HepG2 (cell line): ENCODE measurements at regions not wholly inside any gene's neighbourhood (a gene's known extent, or its start where the extent isn't known, plus 50 kb on each side); places are given as distances from the start of the nearest gene placed in this dataset.

Experiments
- ATAC-seq: fragments of 200-7000 bp; cut with Tn5 transposase; 3 replicates; pipeline ENCODE4 v1.9.1; 2020; ENCODE audit warnings: mild to moderate bottlenecking, moderate library complexity
- BruUV-seq: library from RNA; stranded (reverse); fragments of 400-500 nt; replicated peaks from 2 replicates; lab custom pipeline; 2021; lab: Mats Ljungman, UMichigan
- CTCF ChIA-PET: fragments of 300-600 bp; formaldehyde crosslinking; extraction: SDS; loops from one replicate; lab custom pipeline; 2021; ENCODE audit warnings: low total read pairs, inconsistent platforms, low intra/inter-chr PET ratio; lab: Yijun Ruan, JAX
- POLR2A ChIA-PET: fragments of 350-600 bp; sonication (Branson Sonifier 250); formaldehyde crosslinking; loops from one replicate; lab custom pipeline; 2020; ENCODE audit warnings: antibody characterized with exemption, inconsistent platforms; lab: Yijun Ruan, JAX
- DNase-seq: peaks from one replicate; pipeline ENCODE4 v3.0.0-alpha.2; 2015; ENCODE audit warnings: low spot score
- FAIRE-seq: peaks from 3 replicates; lab custom pipeline; 2011; peaks lifted over from hg19 to GRCh38; lab: Jason Lieb, UNC
- H2AFZ ChIP-seq: one replicate; pipeline ENCODE4 v1.6.1; 2011; ENCODE audit warnings: low read length, inconsistent platforms
- H3K27ac ChIP-seq: fragments of 300-600 bp; 3 replicates; pipeline ENCODE4 v1.8.0; 2011; ENCODE audit warnings: mixed run types, mild to moderate bottlenecking, mixed read lengths, low read length, inconsistent platforms; ENCODE audit not compliant: insufficient read depth; ENCODE audit errors: extremely low read length
- H3K27me3 ChIP-seq, 2 experiments: fragments of 200-600 bp in 1 of 2; 2 replicates in 1 of 2; 3 replicates in 1 of 2; pipeline versions ENCODE4 v1.6.0 to v1.8.0; 2011; ENCODE audit warnings: low read length in 2 of 2, mild to moderate bottlenecking in 2 of 2, moderate library complexity in 2 of 2, inconsistent platforms in 1 of 2; ENCODE audit not compliant: insufficient read depth in 2 of 2, control insufficient read depth in 1 of 2
- H3K36me3 ChIP-seq, 2 experiments: fragments of 200-600 bp in 1 of 2; replicated peaks in 1 of 2; 2 replicates in 1 of 2; 3 replicates in 1 of 2; pipeline versions ENCODE4 v1.5.1 to v1.8.0; 2011; ENCODE audit warnings: low read length in 2 of 2, inconsistent platforms in 1 of 2; ENCODE audit not compliant: insufficient read depth in 2 of 2, control insufficient read depth in 1 of 2
- H3K4me1 ChIP-seq: 2 replicates; pipeline ENCODE4 v1.5.1; 2012; ENCODE audit warnings: low read length, inconsistent platforms; ENCODE audit not compliant: insufficient read depth
- H3K4me2 ChIP-seq: 2 replicates; pipeline ENCODE4 v1.6.0; 2011; ENCODE audit warnings: low read depth, low read length, inconsistent platforms
- H3K4me3 ChIP-seq, 3 experiments: fragments of 200-600 bp in 1 of 3; sonication (generic), shearing (Covaris generic) in 1 of 3; replicated peaks in 1 of 3; 2 replicates each; pipeline ENCODE4 v1.5.1; 2011 to 2016; ENCODE audit warnings: low read length in 3 of 3, inconsistent platforms in 2 of 3, low read depth in 2 of 3, mild to moderate bottlenecking in 2 of 3, control low read depth in 1 of 3, mixed read lengths in 1 of 3; ENCODE audit not compliant: insufficient read depth in 1 of 3
- H3K79me2 ChIP-seq: one replicate; pipeline ENCODE4 v1.6.1; 2011; ENCODE audit warnings: low read length, inconsistent platforms; ENCODE audit not compliant: insufficient read depth
- H3K9ac ChIP-seq: 2 replicates; pipeline ENCODE4 v1.6.0; 2011; ENCODE audit warnings: mild to moderate bottlenecking, low read depth, low read length, inconsistent platforms; ENCODE audit not compliant: insufficient read depth
- H3K9me3 ChIP-seq: 2 replicates; pipeline ENCODE4 v1.5.1; 2012; ENCODE audit warnings: mild to moderate bottlenecking, low read length
- H4K20me1 ChIP-seq: 2 replicates; pipeline ENCODE4 v1.6.0; 2011; ENCODE audit warnings: inconsistent platforms, mild to moderate bottlenecking, low read length, moderate library complexity; ENCODE audit not compliant: insufficient read depth
- CBX1 ChIP-seq: IDR thresholded peaks from one replicate; pipeline ENCODE4 v1.6.1; 2016; ENCODE audit warnings: antibody characterized with exemption, low read depth
- HNRNPH1 ChIP-seq: fragments of 200-400 bp; formaldehyde crosslinking; optimal IDR thresholded peaks from 2 replicates; pipeline ENCODE3; 2017; ENCODE audit warnings: mild to moderate bottlenecking, low read depth, low read length
- HNRNPK ChIP-seq: fragments of 200-400 bp; formaldehyde crosslinking; IDR thresholded peaks from 2 replicates; pipeline ENCODE4 v1.6.1; 2018; ENCODE audit warnings: low read length, low read depth, moderate library complexity, mild to moderate bottlenecking; ENCODE audit not compliant: poor library complexity, severe bottlenecking
- JUNB ChIP-seq: sonication (generic); formaldehyde crosslinking; IDR thresholded peaks from 2 replicates; pipeline ENCODE4 v1.8.0; 2022; ENCODE audit warnings: missing genetic modification reagents, mild to moderate bottlenecking, borderline replicate concordance
- KMT2A ChIP-seq: sonication (generic); formaldehyde crosslinking; IDR thresholded peaks from 2 replicates; pipeline ENCODE4 v1.4.0; 2020; ENCODE audit warnings: missing genetic modification reagents
- NFKBIZ ChIP-seq: IDR thresholded peaks from 2 replicates; pipeline ENCODE4 v1.6.1; 2018; ENCODE audit warnings: missing genetic modification reagents, missing compliant biosample characterization
- PRDM10 ChIP-seq: sonication (generic); formaldehyde crosslinking; IDR thresholded peaks from 2 replicates; pipeline ENCODE4 v1.4.0; 2020; ENCODE audit warnings: low read depth, missing genetic modification reagents
- SMARCC2 ChIP-seq: fragments of 450-650 bp; IDR thresholded peaks from 2 replicates; pipeline ENCODE4 v1.6.1; 2017; ENCODE audit warnings: antibody characterized with exemption, mild to moderate bottlenecking
- USF2 ChIP-seq, 2 experiments: sonication (generic) in 1 of 2; formaldehyde crosslinking in 1 of 2; IDR thresholded peaks; 2 replicates each; pipeline versions ENCODE4 v1.5.1 to v1.6.1; 2011 to 2020; ENCODE audit warnings: borderline replicate concordance in 1 of 2, low read depth in 1 of 2, low read length in 1 of 2, mild to moderate bottlenecking in 1 of 2, missing genetic modification reagents in 1 of 2, moderate library complexity in 1 of 2
- ZNF280D ChIP-seq: sonication (generic); formaldehyde crosslinking; IDR thresholded peaks from 2 replicates; pipeline ENCODE4 v1.5.1; 2020; ENCODE audit warnings: mild to moderate bottlenecking, missing genetic modification reagents
- ZSCAN29 ChIP-seq: sonication (generic); formaldehyde crosslinking; conservative IDR thresholded peaks from 2 replicates; pipeline ENCODE4 v1.4.0; 2020; ENCODE audit warnings: mild to moderate bottlenecking, missing genetic modification reagents
- WGBS: methylation state at CpG from one replicate; pipeline ENCODE4 v1.1.6; 2017; ENCODE audit warnings: low lambda C conversion rate; 5-methylcytosine and 5-hydroxymethylcytosine counted together
- in situ Hi-C: cut with HindIII; loops from 2 replicates; pipeline ENCODE4 v1.10.0; 2017; ENCODE audit warnings: low pct_unique_long_range_greater_than_20kb; ENCODE audit not compliant: extremely low pct_ligation_motif_present
- intact Hi-C: fragments of 100-400 bp; cut with micrococcal nuclease; formaldehyde crosslinking; loops from one replicate; pipeline ENCODE4 v1.10.0; 2022; ENCODE audit not compliant: unreplicated experiment

GRCh38 chr1:59238993-59239392 is 57.9 kb upstream of the FGGY start:
- Histone ChIP-seq H2AFZ (no peak overlapping the region), H3K36me3 (no peaks in the 10 kb centered on the region), H3K27me3 (no peaks in the 10 kb centered on the region; a peak in 1 of 5 replicates), H3K4me2 (no peak overlapping the region), H3K4me1 (0 out of 2 replicates have a peak, but pooled peaks cover 5% of the 10 kb centered on the region), H3K27ac (no peak overlapping the region), H3K79me2 (no peaks in the 10 kb centered on the region)
- no peak for ATAC-seq
- 17% methylated on average over 2 of the region's 2 CpGs for WGBS
- POLR2A ChIA-PET = no interaction called here
- no peak for FAIRE-seq
- TF ChIP-seq ZNF280D (CRISPR knock-in tag) (no peak), HNRNPH1 (no peak), JUNB (CRISPR knock-in tag) (no peak), ZSCAN29 (no peak), SMARCC2 (no peak), NFKBIZ (CRISPR knock-in tag) (no peak), CBX1 (no peak), PRDM10 (CRISPR knock-in tag) (no peak), HNRNPK (no peak), USF2 (IDR thresholded peaks at IDR 0.05; ENCODE audit: low read depth, low read length) (no peak), USF2 (CRISPR knock-in tag; IDR thresholded peaks at IDR 0.05; ENCODE audit: borderline replicate concordance) (no peak), KMT2A (no peak)
- TF ChIP-seq, all 625 proteins: peak for 0
- intact Hi-C loops = no loop called here
- Histone ChIP-seq H3K4me3 (no peak overlapping the region), H3K9ac (no peak overlapping the region), H4K20me1 (no peaks in the 10 kb centered on the region), H3K9me3 (no peaks in the 10 kb centered on the region)
- in situ Hi-C loops = no loop called here
- DNase-seq = no peak
- CTCF ChIA-PET = no interaction called here
- BruUV-seq = no TSS peak
